ENCODE measurements at regions not wholly inside any gene's neighbourhood (a gene's known extent, or its start where the extent isn't known, plus 50 kb on each side); places are given as distances from the start of the nearest gene placed in this dataset.
"Not testable (repeated sequence)": the region's sequence is repeated elsewhere in the genome, so short reads cannot be mapped to it uniquely, and the experiment has no call there.

DNA sequence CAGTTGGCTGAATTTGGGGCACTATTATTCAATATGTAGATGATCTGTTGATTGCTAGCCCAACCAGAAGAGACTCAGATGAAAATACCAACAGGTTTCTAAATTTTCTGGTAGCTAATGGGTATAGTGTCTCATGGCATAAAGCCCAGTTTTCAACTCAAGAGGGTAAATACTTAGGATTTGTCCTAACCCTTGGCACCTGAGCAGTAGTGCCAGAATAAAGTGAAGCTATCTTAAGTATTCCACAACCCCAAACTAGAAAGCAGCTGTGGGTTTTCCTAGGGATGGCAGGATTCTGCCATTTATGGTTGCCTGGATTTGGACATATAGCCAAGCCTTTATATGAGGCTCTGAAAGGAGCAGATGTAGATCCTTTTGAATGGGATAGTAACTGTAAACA is 119.0 kb downstream of the AGTR2 start:
- no peak for DNase-seq (ENCODE audit: low read depth, low spot score)

GRCh38 chrX:116290359-116290758 is 119.8 kb downstream of the AGTR2 start:
- no peak for DNase-seq (ENCODE audit: low read depth, low spot score)

DNA sequence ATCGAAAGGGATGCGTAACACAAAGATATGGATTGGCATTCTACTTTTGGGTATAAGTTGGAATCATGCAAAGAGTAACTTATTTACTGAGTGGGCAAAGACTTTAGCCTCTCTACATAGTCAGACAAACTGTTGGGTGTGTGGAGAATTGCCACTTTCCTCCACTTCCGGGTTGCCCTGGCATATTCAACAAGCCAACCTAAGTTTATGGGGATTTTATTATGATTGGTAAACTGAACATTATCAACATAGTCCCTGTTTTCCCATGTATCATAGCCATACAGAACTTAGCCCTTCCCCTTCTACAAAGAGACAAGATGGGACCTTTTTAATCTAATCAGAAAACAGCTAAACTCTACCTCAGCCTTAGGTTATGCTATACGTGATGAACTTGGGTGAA is 121.6 kb downstream of the AGTR2 start:
- no peak for DNase-seq (ENCODE audit: low read depth, low spot score)

- no peak for DNase-seq (ENCODE audit: low read depth, low spot score)
Measured at GRCh38 chrX:116298956-116299355, 128.4 kb downstream of the AGTR2 start.

- DNase-seq (ENCODE audit: low read depth, low spot score), result no peak
Measured at GRCh38 chrX:116306218-116306617, 130.2 kb upstream of the SLC6A14 start.

DNA sequence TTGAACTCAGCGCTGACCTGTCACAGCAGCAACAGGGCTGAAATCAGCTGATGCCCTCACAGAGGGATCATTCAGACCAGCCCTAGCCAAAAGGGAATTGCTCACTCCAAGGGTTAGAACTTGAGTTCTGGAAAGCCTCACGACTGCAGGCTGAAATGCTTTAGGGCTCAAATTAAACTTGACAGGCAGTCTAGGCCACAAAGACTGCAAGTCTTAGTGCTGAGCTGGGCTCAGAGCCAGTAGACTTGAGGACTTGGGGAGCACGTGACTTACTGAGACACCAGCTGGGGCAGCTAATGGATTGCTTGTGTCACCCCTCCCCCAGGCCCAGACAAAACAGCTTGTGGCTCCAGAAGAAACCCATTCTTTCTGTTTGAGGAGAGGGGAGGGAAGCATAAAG is 119.0 kb upstream of the SLC6A14 start:
- peak; percentile 28 for DNase-seq (ENCODE audit: low read depth, low spot score)

GRCh38 chrX:116318672-116319071 is 117.7 kb upstream of the SLC6A14 start:
- DNase-seq (ENCODE audit: low read depth, low spot score), result peak; percentile 13

DNA sequence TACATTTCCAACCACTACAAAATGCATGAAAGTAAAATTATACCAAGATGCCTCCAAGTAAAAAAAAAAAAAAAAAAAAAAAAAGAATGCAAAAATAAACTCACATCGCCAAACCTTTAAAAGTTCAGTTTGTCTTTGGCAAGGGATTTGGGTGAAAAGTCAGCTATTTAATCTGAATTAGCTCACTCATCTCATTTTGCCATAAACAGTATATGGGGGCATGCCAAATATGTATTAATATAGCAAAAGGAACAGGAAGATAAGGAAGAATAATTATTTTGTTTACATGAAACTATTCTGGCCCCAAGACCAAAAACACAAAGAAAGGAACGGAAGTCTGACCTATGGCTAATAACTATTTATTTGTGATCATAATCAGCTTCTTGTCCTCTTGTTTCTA is 114.7 kb upstream of the SLC6A14 start:
- DNase-seq (ENCODE audit: low read depth, low spot score), result no peak

- not testable (repeated sequence) for DNase-seq (ENCODE audit: low read depth, low spot score)
Measured at GRCh38 chrX:116332026-116332425, 104.4 kb upstream of the SLC6A14 start.

GRCh38 chrX:116334797-116335196 is 101.6 kb upstream of the SLC6A14 start:
- not testable (repeated sequence) for DNase-seq (ENCODE audit: low read depth, low spot score)

DNA sequence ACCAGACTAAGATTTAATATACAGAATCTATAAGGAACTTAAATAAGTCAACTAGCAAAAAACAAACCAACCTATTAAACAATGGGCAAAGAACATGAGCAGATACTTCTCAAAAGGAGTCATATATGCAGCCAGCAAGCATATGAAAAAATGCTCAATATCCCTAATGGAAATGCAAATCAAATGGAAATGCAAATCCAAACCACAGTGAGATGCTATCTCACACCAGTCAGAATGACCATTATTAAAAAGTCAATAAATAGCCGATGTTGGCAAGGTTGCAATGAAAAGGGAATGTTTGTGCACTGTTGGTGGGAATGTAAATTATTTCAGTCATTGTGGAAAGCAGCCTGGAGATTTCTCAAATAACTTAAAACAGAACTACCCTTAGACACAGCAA is 97.0 kb upstream of the SLC6A14 start:
- no peak for DNase-seq (ENCODE audit: low read depth, low spot score)

- no peak for DNase-seq (ENCODE audit: low read depth, low spot score)
Measured at GRCh38 chrX:116342903-116343302, 93.5 kb upstream of the SLC6A14 start.

DNA sequence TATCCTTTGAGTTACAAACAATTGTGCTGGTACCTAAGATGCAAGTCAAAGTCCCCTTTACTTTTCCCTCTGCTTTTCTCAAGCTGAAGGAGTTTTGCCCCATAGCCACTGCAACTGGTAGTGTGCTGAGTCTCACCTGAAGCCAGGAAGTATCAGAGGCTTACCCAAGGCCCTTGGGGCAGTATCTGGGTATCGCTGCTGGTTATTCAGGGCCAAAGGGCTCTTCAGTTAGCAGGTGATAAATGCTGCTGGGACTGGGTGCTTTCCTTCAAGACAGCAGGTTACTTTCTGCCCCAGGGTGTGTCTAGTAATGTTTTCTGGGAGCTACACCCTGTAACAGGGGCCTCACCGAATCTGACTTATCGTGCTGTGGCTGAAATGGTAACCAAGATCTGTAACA is 90.4 kb upstream of the SLC6A14 start:
- no peak for DNase-seq (ENCODE audit: low read depth, low spot score)

GRCh38 chrX:116357329-116357728 is 79.1 kb upstream of the SLC6A14 start:
- no peak for DNase-seq (ENCODE audit: low read depth, low spot score)

DNA sequence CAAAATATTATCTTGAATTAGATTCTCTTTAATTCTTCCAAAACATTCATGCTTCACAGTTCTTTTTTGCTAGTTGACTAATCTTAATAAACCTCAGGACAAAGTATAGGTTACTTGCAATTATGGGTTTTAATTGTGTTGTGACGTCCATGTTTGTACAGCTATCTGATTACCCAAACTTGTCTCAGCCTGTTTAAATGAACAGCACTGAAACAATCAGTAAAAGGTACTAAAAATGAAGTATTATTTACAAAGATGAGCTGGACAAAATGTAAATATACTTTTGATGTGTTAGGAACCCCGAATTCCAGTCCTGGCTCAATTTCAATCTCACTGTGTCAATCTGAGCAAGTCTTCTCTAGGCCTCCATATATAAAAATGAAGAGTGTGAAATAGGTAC is 57.4 kb upstream of the SLC6A14 start:
- no peak for DNase-seq (ENCODE audit: low read depth, low spot score)

DNA sequence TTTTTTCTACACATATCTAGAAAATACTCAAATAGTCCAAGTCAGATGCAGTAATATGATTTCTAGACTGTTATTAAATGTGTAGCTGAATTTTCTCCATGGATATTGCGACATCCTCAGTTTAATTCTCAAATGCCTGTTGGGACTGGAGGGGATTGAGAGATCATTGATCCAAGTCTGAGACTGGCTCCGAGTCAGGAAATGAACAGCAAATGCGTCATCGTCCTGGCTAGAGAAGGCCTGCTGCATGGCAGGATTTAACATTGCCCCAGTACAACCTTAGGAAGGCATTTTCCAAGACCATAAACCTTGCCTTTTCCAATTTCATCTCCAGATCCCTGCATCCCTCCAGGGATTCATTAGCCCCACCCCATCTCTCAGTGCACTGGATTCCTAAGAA is 56.6 kb upstream of the SLC6A14 start:
- no peak for DNase-seq (ENCODE audit: low read depth, low spot score)

DNA sequence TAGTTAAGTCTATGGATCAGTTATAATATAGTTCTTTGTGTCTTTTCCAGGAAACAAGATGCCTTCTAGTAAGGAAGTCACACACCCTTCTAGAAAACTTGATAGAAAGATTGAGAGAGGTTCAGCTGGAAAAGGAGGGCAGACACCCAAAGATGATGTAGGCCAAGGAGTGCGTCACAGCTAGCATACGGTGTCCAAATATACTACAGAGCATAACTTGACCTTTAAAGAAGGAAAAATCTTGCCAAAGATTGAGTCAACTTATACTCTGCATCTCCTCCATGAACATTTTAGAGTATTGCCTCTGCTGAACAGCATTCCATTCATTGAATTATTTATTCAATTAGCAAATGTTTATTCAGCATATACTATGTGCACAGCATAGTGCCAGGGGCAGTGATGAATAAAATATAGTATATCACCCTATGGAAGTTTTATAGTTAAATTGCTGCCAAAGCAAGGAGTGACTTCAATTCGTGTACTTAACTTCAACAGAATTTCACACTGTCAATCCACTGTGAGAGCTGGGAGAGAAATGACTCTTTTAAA is 51.9 kb upstream of the SLC6A14 start:
- DNase-seq (ENCODE audit: low read depth, low spot score), result no peak
